ENCODE measurements at regions not wholly inside any gene's neighbourhood (a gene's known extent, or its start where the extent isn't known, plus 50 kb on each side); places are given as distances from the start of the nearest gene placed in this dataset.

GRCh38 chr3:164794099-164794498, 284.2 kb downstream of the SI start:
- TF ChIP-seq CTCF (IDR thresholded peaks at IDR 0.05) (no peak), POLR2AphosphoS5 (IDR thresholded peaks at IDR 0.05) (no peak)
